ENCODE measurements at regions not wholly inside any gene's neighbourhood (a gene's known extent, or its start where the extent isn't known, plus 50 kb on each side); places are given as distances from the start of the nearest gene placed in this dataset.

GRCh38 chr3:74883222-74883621, 268.8 kb upstream of the CNTN3 start:
- Mint-ChIP-seq H3K27ac (no peak overlapping the region; a peak in 1 of 7 replicates), H3K4me1 (no peaks in the 10 kb centered on the region), H3K9me3 (peaks cover 0 to 3% of the 10 kb centered on the region in 2 experiments; a peak in 2 of 5 replicates), H3K36me3 (ENCODE audit: insufficient read depth in 1 of 3, low read depth in 3 of 3) (no peaks in the 10 kb centered on the region; a peak in 1 of 7 replicates), H3K4me3 (no peak overlapping the region), H3K27me3 (ENCODE audit: low read depth) (no peaks in the 10 kb centered on the region)
- H3K23ac ChIP-seq (ENCODE audit: insufficient read length, low read depth, low read length) = no peak overlapping the region
- no peak overlapping the region for H2AK5ac ChIP-seq (ENCODE audit: insufficient read length, low read length)
- no peak overlapping the region for H3K56ac ChIP-seq (ENCODE audit: insufficient read length, low read depth, low read length)
- no CpG with 5 or more reads among the region's 1 CpG for WGBS (ENCODE audit: extremely low coverage, insufficient read length, low lambda C conversion rate)
- H2BK20ac ChIP-seq (ENCODE audit: low read depth, low read length, poor library complexity, severe bottlenecking) = no peak overlapping the region
- no peaks in the 10 kb centered on the region for H4K20me1 ChIP-seq (ENCODE audit: control insufficient read depth, insufficient read depth, insufficient read length)
- no peak overlapping the region for H3K27ac ChIP-seq (ENCODE audit: insufficient read length, low read depth, low read length)
- H4K8ac ChIP-seq (replicated peaks; ENCODE audit: insufficient read length, low read depth, low read length) = no peak overlapping the region
- no peak overlapping the region for H3K4ac ChIP-seq (ENCODE audit: low read depth, low read length)
- no peak overlapping the region for H4K91ac ChIP-seq (ENCODE audit: insufficient read length, low read depth, low read length)
- no peak overlapping the region for H3K18ac ChIP-seq (ENCODE audit: insufficient read length, low read depth, low read length)
- no peak for TF ChIP-seq CTCF (conservative IDR thresholded peaks at IDR 0.05)
- no peak for DNase-seq
- no peaks in the 10 kb centered on the region for H3K4me1 ChIP-seq (ENCODE audit: insufficient read depth, low read length)
- H3K14ac ChIP-seq (ENCODE audit: insufficient read depth, low read length) = no peak overlapping the region
- H2BK12ac ChIP-seq (ENCODE audit: insufficient read length, low read depth, low read length) = no peak overlapping the region
- no peak overlapping the region for H2BK5ac ChIP-seq (ENCODE audit: insufficient read length, low read length)
- no peak overlapping the region for H2BK120ac ChIP-seq (ENCODE audit: low read depth, low read length, poor library complexity, severe bottlenecking)
- H3K79me1 ChIP-seq (ENCODE audit: insufficient read depth, low read depth, low read length, poor library complexity, severe bottlenecking) = no peaks in the 10 kb centered on the region
- no peaks in the 10 kb centered on the region for H3K23me2 ChIP-seq (ENCODE audit: insufficient read length, low read depth, low read length, poor library complexity, severe bottlenecking)
- H4K5ac ChIP-seq (ENCODE audit: insufficient read length, low read depth, low read length) = no peak overlapping the region
- H3T11ph ChIP-seq (ENCODE audit: low read length) = no peak overlapping the region
- no peak overlapping the region for H2AFZ ChIP-seq (ENCODE audit: low read length)
- no peaks in the 10 kb centered on the region for H3K27me3 ChIP-seq (ENCODE audit: insufficient read depth, low read length)
- H3K79me2 ChIP-seq (ENCODE audit: insufficient read depth, low read length) = no peaks in the 10 kb centered on the region
- H3K4me2 ChIP-seq (ENCODE audit: insufficient read depth, insufficient read length, low read length) = no peak overlapping the region
- H3K9ac ChIP-seq (ENCODE audit: extremely low read depth, insufficient read length, low read length) = no peak overlapping the region
- H2BK15ac ChIP-seq (ENCODE audit: low read depth, low read length) = no peak overlapping the region
- H3K9me3 ChIP-seq (ENCODE audit: control insufficient read depth, low read depth, low read length) = no peaks in the 10 kb centered on the region

All from H9 (cell line).